AG09309 (cell line): ENCODE measurements at regions not wholly inside any gene's neighbourhood (a gene's known extent, or its start where the extent isn't known, plus 50 kb on each side); places are given as distances from the start of the nearest gene placed in this dataset.

ENCODE experiments used
- DNase-seq: peaks from one replicate; pipeline ENCODE4 v3.0.0-alpha.2; 2010; ENCODE audit warnings: low read depth
- H3K4me3 ChIP-seq: 2 replicates; pipeline ENCODE4 v1.5.1; 2011; ENCODE audit warnings: mild to moderate bottlenecking, low read depth, low read length, moderate library complexity; ENCODE audit not compliant: control insufficient read depth
- CTCF ChIP-seq: IDR thresholded peaks from 2 replicates; pipeline ENCODE4 v1.5.1; 2011; ENCODE audit warnings: mild to moderate bottlenecking, low read depth, low read length, inconsistent platforms; ENCODE audit not compliant: insufficient read depth, control insufficient read depth; ENCODE audit errors: missing control alignments

GRCh38 chr10:130257897-130258296, 121.7 kb downstream of the GLRX3 start:
- H3K4me3 ChIP-seq = no peak overlapping the region
- TF ChIP-seq CTCF = no peak
- DNase-seq = no peak

DNA sequence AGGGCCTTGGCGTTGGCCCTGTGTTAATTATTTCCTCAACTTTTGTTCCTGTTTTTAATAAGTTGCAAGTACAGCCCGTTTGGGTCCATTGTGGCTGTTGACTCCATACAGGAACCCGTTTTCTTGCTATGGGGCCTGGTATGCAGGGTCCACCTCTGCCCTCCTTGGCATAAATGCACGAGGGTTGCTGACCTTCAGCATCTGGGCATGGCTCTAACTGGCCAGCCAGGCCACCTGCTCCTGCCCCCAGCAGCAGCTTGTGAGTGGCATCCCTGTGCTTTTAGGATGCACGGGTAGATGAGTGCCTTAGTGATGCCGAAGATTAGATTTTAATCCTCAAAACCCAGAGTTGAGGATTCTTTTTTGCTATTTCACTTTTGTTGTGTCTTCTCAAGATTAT, 123.2 kb downstream of the GLRX3 start:
- no peak for TF ChIP-seq CTCF
- no peak overlapping the region for H3K4me3 ChIP-seq
- no peak for DNase-seq

DNA sequence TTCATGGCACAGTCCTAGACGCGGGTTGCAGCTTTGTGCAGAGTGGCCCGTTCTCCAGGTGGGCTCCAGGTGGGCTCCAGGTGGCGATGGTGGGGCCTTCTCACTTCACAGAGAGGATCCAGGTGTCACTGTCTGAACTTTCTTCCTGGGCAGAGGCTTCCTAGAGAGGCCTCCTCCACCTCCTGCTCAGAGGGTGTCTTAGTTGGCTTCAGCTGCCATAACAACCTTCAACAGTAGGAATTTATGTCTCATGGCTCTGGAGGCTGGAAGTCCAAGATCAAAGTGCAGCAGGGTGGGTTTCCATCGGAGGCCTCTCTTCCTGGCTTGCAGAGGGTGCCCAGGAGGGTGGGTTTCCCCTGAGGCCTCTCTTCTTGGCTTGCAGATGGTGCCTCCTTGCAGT, 125.1 kb downstream of the GLRX3 start:
- no peak for TF ChIP-seq CTCF
- DNase-seq = no peak
- no peak overlapping the region for H3K4me3 ChIP-seq

- no peak for DNase-seq
- H3K4me3 ChIP-seq = no peak overlapping the region
- TF ChIP-seq CTCF = no peak
Observed at GRCh38 chr10:130261766-130262165, 125.6 kb downstream of the GLRX3 start.

DNA sequence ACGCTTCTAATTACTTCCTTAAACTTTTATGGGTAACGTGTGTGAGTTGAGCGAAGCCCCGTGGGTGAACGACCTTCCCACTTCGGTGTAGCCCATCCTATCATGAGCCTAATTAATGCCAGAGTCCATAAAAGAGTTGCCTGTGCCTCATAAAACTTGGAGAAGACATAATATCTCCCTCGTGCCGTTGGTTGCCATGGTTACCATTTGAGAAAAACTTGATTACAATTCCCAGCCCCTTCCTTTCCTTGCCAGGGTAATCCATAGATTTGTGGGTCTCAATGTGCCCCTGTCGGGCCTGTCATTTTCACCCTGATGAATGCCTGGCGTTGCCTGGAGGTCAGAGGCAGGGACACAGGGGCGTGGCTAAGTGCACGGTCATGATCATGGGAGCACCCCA, 127.1 kb downstream of the GLRX3 start:
- DNase-seq = no peak
- no peak for TF ChIP-seq CTCF

DNA sequence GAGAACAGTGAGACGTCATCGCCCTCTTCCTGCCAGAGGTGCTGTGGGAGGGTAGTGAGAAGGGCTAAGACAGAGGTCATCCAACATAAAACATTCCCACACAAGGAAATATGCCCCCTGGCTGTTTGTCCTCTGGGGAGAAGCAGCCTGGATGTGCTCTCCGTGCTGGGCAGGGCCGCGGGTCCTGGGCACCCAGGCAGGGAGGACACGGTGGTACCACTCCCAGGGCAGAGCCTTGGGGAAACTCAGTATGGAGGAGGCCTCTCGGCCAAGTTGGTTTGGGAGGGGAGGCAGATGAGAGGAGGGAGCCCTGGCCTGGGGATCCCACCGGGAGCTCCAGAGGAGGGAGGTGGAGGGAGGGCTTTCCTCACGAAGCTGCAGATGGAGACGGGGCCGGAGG, 129.4 kb downstream of the GLRX3 start:
- H3K4me3 ChIP-seq = no peak overlapping the region
- no peak for TF ChIP-seq CTCF
- DNase-seq = no peak

More for the DNA sequence above, 127.1 kb downstream of the GLRX3 start:
- no peak overlapping the region for H3K4me3 ChIP-seq
